Astrocyte (in vitro differentiated cells and primary cell): ENCODE measurements at regions not wholly inside any gene's neighbourhood (a gene's known extent, or its start where the extent isn't known, plus 50 kb on each side); places are given as distances from the start of the nearest gene placed in this dataset.

ENCODE experiments used
- DNase-seq: peaks from one replicate; pipeline ENCODE4 v3.0.0-alpha.2; 2010; ENCODE audit warnings: low read depth
- FAIRE-seq: peaks from 2 replicates; lab custom pipeline; 2011; peaks lifted over from hg19 to GRCh38; lab: Jason Lieb, UNC
- H2AFZ ChIP-seq: 2 replicates; pipeline ENCODE4 v1.6.0; 2012; ENCODE audit warnings: low read depth, low read length, inconsistent platforms
- H3K27ac ChIP-seq: 2 replicates; pipeline ENCODE4 v1.5.1; 2011; ENCODE audit warnings: low read depth, low read length, inconsistent platforms
- H3K27me3 ChIP-seq: 2 replicates; pipeline ENCODE4 v1.6.0; 2011; ENCODE audit warnings: low read length, inconsistent platforms; ENCODE audit not compliant: insufficient read depth
- H3K36me3 ChIP-seq: 2 replicates; pipeline ENCODE4 v1.5.1; 2011; ENCODE audit warnings: low read length, inconsistent platforms; ENCODE audit not compliant: insufficient read depth
- H3K4me1 ChIP-seq: 2 replicates; pipeline ENCODE4 v1.5.1; 2011; ENCODE audit warnings: low read length, inconsistent platforms; ENCODE audit not compliant: insufficient read depth
- H3K4me2 ChIP-seq: 2 replicates; pipeline ENCODE4 v1.6.0; 2012; ENCODE audit warnings: low read length, inconsistent platforms
- H3K4me3 ChIP-seq: 2 replicates; pipeline ENCODE4 v1.5.1; 2011; ENCODE audit warnings: low read depth, mild to moderate bottlenecking, low read length, inconsistent platforms; ENCODE audit not compliant: insufficient read depth
- H3K79me2 ChIP-seq: 2 replicates; pipeline ENCODE4 v1.6.0; 2012; ENCODE audit warnings: mild to moderate bottlenecking, low read length, inconsistent platforms; ENCODE audit not compliant: insufficient read depth
- H3K9ac ChIP-seq: 2 replicates; pipeline ENCODE4 v1.6.0; 2012; ENCODE audit warnings: mild to moderate bottlenecking, low read length, inconsistent platforms
- H3K9me3 ChIP-seq: 2 replicates; pipeline ENCODE4 v1.5.1; 2012; ENCODE audit warnings: low read depth, mild to moderate bottlenecking, low read length, inconsistent platforms; ENCODE audit not compliant: insufficient read depth
- H4K20me1 ChIP-seq: 2 replicates; pipeline ENCODE4 v1.6.0; 2012; ENCODE audit warnings: low read length, inconsistent platforms; ENCODE audit not compliant: insufficient read depth
- H3K27ac Mint-ChIP-seq: one replicate; pipeline ENCODE4 v1.8.0; 2021; ENCODE audit warnings: mild to moderate bottlenecking, mixed read lengths; ENCODE audit not compliant: unreplicated experiment
- H3K27me3 Mint-ChIP-seq: one replicate; pipeline ENCODE4 v1.8.0; 2021; ENCODE audit warnings: low read depth, mixed read lengths; ENCODE audit not compliant: unreplicated experiment
- H3K36me3 Mint-ChIP-seq: one replicate; pipeline ENCODE4 v1.8.0; 2021; ENCODE audit warnings: low read depth, mixed read lengths; ENCODE audit not compliant: unreplicated experiment
- H3K4me1 Mint-ChIP-seq: one replicate; pipeline ENCODE4 v1.8.0; 2021; ENCODE audit warnings: low read depth, mixed read lengths; ENCODE audit not compliant: unreplicated experiment
- H3K4me3 Mint-ChIP-seq: one replicate; pipeline ENCODE4 v1.8.0; 2021; ENCODE audit warnings: mild to moderate bottlenecking, moderate library complexity, mixed read lengths; ENCODE audit not compliant: unreplicated experiment
- H3K9me3 Mint-ChIP-seq: one replicate; pipeline ENCODE4 v1.8.0; 2021; ENCODE audit warnings: mild to moderate bottlenecking, mixed read lengths; ENCODE audit not compliant: unreplicated experiment
- EZH2 ChIP-seq: IDR thresholded peaks from 2 replicates; pipeline ENCODE4 v1.6.1; 2012; ENCODE audit warnings: mild to moderate bottlenecking, low read length, inconsistent platforms; ENCODE audit not compliant: insufficient read depth
- TF ChIP-seq, protein P1 (sequence below): IDR thresholded peaks from 2 replicates; pipeline ENCODE4 v1.5.1; 2011; ENCODE audit warnings: low read depth, mild to moderate bottlenecking, inconsistent platforms, low read length, moderate library complexity; ENCODE audit not compliant: insufficient read depth

DNA sequence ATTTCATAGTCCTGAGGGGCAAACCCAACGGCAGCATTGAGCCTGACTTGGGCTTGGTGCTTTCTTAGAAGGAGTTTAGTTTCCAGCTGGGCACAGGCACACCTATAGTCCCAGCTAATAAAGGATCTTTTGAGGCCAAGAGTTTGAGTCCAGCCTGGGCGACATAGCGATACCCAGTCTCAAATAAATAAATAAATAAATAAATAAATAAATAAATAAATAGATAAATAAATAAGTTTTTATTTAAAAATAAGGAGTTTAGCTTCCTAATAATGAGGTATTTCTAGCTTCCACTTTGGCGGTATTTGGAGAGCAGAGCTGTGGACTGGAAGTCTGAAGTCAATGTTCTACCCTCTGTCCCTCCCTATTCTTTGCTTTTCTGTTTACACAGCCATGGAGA lies 186.6 kb downstream of the URB2 start:
- H3K27me3 Mint-ChIP-seq: peaks cover 3% of the 10 kb centered on the region
- no peak overlapping the region for H3K4me3 Mint-ChIP-seq
- peaks cover 17% of the 10 kb centered on the region for H3K4me1 Mint-ChIP-seq
- no peak for TF ChIP-seq EZH2
- TF ChIP-seq, protein P1, sequence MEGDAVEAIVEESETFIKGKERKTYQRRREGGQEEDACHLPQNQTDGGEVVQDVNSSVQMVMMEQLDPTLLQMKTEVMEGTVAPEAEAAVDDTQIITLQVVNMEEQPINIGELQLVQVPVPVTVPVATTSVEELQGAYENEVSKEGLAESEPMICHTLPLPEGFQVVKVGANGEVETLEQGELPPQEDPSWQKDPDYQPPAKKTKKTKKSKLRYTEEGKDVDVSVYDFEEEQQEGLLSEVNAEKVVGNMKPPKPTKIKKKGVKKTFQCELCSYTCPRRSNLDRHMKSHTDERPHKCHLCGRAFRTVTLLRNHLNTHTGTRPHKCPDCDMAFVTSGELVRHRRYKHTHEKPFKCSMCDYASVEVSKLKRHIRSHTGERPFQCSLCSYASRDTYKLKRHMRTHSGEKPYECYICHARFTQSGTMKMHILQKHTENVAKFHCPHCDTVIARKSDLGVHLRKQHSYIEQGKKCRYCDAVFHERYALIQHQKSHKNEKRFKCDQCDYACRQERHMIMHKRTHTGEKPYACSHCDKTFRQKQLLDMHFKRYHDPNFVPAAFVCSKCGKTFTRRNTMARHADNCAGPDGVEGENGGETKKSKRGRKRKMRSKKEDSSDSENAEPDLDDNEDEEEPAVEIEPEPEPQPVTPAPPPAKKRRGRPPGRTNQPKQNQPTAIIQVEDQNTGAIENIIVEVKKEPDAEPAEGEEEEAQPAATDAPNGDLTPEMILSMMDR: no peak
- no peak overlapping the region for H3K27ac Mint-ChIP-seq
- Histone ChIP-seq H3K36me3 (no peaks in the 10 kb centered on the region), H2AFZ (no peak overlapping the region), H3K27me3 (peaks cover 2% of the 10 kb centered on the region), H4K20me1 (no peaks in the 10 kb centered on the region), H3K9me3 (no peaks in the 10 kb centered on the region), H3K9ac (no peak overlapping the region), H3K4me2 (no peak overlapping the region), H3K4me3 (no peak overlapping the region), H3K27ac (no peak overlapping the region), H3K4me1 (no peaks in the 10 kb centered on the region), H3K79me2 (no peaks in the 10 kb centered on the region)
- no peaks in the 10 kb centered on the region for H3K36me3 Mint-ChIP-seq
- DNase-seq: no peak
- peaks cover 8% of the 10 kb centered on the region for H3K9me3 Mint-ChIP-seq
- FAIRE-seq: no peak

DNA sequence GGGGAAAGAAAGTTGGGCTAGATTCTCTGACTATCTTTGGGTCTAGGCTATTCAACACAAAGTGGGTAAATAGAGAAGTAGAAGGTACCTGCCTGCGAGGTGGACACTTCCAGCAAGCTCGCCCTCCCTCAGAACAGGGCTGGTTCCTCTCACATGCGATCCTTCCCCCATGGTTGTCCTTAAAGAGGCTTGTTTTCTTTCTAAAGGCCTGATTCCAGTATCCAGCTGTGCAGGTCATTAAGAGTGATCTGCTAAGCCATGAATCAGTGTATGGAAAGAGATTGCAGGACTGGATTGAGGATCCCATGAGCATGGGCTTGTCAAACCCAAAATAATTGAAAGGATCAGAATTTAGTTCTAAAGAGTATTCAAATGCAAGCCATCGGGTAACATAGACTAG lies 189.0 kb downstream of the URB2 start:
- H3K27ac ChIP-seq: no peak overlapping the region
- H3K4me1 Mint-ChIP-seq: peaks cover 20% of the 10 kb centered on the region
- no peak overlapping the region for H3K4me3 ChIP-seq
- no peaks in the 10 kb centered on the region for H3K36me3 ChIP-seq
- H3K36me3 Mint-ChIP-seq: no peaks in the 10 kb centered on the region
- H3K4me3 Mint-ChIP-seq: no peak overlapping the region
- no peak overlapping the region for H3K9ac ChIP-seq
- no peak for FAIRE-seq
- no peak overlapping the region for H2AFZ ChIP-seq
- H4K20me1 ChIP-seq: no peaks in the 10 kb centered on the region
- H3K27me3 ChIP-seq: peaks cover 2% of the 10 kb centered on the region
- H3K79me2 ChIP-seq: no peaks in the 10 kb centered on the region
- no peak overlapping the region for H3K27ac Mint-ChIP-seq
- H3K4me2 ChIP-seq: no peak overlapping the region
- DNase-seq: no peak
- H3K4me1 ChIP-seq: no peaks in the 10 kb centered on the region
- H3K9me3 Mint-ChIP-seq: peaks cover 4% of the 10 kb centered on the region
- H3K9me3 ChIP-seq: no peaks in the 10 kb centered on the region
- H3K27me3 Mint-ChIP-seq: peaks cover 2% of the 10 kb centered on the region
- no peak for TF ChIP-seq EZH2
- TF ChIP-seq, protein P1: no peak

DNA sequence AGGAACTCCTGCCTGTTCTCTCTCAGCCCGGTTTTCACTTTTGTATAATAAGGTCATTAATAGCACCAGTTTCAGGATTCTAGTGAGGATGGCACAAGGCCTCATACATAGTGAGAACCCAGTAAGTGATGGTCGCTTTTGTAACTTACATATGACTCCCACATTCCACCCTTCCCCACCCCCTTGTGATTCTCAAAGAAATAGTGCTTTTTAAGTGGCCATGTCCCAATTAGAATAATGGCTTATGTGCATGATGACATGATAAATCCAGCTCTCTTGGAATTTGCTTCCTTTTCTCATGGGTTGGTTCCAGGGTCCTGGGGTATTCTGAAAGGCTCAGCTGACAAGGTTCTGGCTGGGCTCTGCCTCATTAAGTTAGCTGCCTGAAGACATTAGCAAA lies 189.9 kb downstream of the URB2 start:
- H3K36me3 ChIP-seq: no peaks in the 10 kb centered on the region
- H3K27ac ChIP-seq: no peak overlapping the region
- DNase-seq (no peak), FAIRE-seq (no peak)
- Mint-ChIP-seq H3K27ac (no peak overlapping the region), H3K9me3 (no peaks in the 10 kb centered on the region), H3K4me3 (no peak overlapping the region), H3K4me1 (peaks cover 20% of the 10 kb centered on the region), H3K27me3 (no peaks in the 10 kb centered on the region), H3K36me3 (no peaks in the 10 kb centered on the region)
- H3K9me3 ChIP-seq: no peaks in the 10 kb centered on the region
- H2AFZ ChIP-seq: no peak overlapping the region
- H3K4me3 ChIP-seq: no peak overlapping the region
- H3K9ac ChIP-seq: no peak overlapping the region
- H3K79me2 ChIP-seq: no peaks in the 10 kb centered on the region
- TF ChIP-seq, protein P1: no peak
- TF ChIP-seq EZH2: no peak
- no peak overlapping the region for H3K4me2 ChIP-seq
- H3K27me3 ChIP-seq: peaks cover 2% of the 10 kb centered on the region
- no peaks in the 10 kb centered on the region for H3K4me1 ChIP-seq
- H4K20me1 ChIP-seq: no peaks in the 10 kb centered on the region
